G401 (cell line): ENCODE measurements at regions not wholly inside any gene's neighbourhood (a gene's known extent, or its start where the extent isn't known, plus 50 kb on each side); places are given as distances from the start of the nearest gene placed in this dataset.
A peak's percentile ranks its signal among the peaks of the same experiment; 100 is the strongest.

ENCODE experiments used
- DNase-seq: peaks from one replicate; pipeline ENCODE4 v3.0.0-alpha.2; 2015; ENCODE audit warnings: low spot score
- in situ Hi-C: cut with HindIII; loops from 2 replicates; pipeline ENCODE4 v1.10.0; 2016; ENCODE audit warnings: low sequenced_read_pairs, mixed read lengths

- DNase-seq, result no peak
- in situ Hi-C loops, result no loop called here
These were observed 99.9 kb upstream of the MAP3K4 start for GRCh38 chr6:160891690-160892089.

GRCh38 chr6:160895562-160895961, 96.0 kb upstream of the MAP3K4 start:
- in situ Hi-C loops, result no loop called here
- no peak for DNase-seq

GRCh38 chr6:160899671-160900430, 91.7 kb upstream of the MAP3K4 start:
- no peak for DNase-seq
- in situ Hi-C loops, result no loop called here

- in situ Hi-C loops, result no loop called here
These were observed 79.6 kb upstream of the MAP3K4 start for GRCh38 chr6:160911949-160912348.

GRCh38 chr6:160912411-160912810, 79.2 kb upstream of the MAP3K4 start:
- no peak for DNase-seq
- in situ Hi-C loops, result no loop called here

More at GRCh38 chr6:160911949-160912348, 79.6 kb upstream of the MAP3K4 start:
- no peak for DNase-seq

- in situ Hi-C loops, result no loop called here
- DNase-seq, result no peak
These were observed 74.0 kb upstream of the MAP3K4 start for GRCh38 chr6:160917572-160917971.

- no peak for DNase-seq
- in situ Hi-C loops, result no loop called here
These were observed 71.7 kb upstream of the MAP3K4 start for GRCh38 chr6:160919723-160920440.

- in situ Hi-C loops, result no loop called here
- no peak for DNase-seq
These were observed 70.5 kb upstream of the MAP3K4 start for GRCh38 chr6:160921095-160921494.

GRCh38 chr6:160926281-160927276, 65.0 kb upstream of the MAP3K4 start:
- in situ Hi-C loops, result no loop called here
- no peak for DNase-seq

GRCh38 chr6:160927416-160927815, 64.2 kb upstream of the MAP3K4 start:
- in situ Hi-C loops, result no loop called here
- DNase-seq, result no peak

- in situ Hi-C loops, result no loop called here
- no peak for DNase-seq
These were observed 62.2 kb upstream of the MAP3K4 start for GRCh38 chr6:160929361-160929760.

GRCh38 chr6:160929831-160930230, 61.7 kb upstream of the MAP3K4 start:
- no peak for DNase-seq
- in situ Hi-C loops, result no loop called here

- DNase-seq, result peak; percentile 72
- in situ Hi-C loops, result no loop called here
These were observed 60.8 kb upstream of the MAP3K4 start for GRCh38 chr6:160930547-160931377.

- DNase-seq, result peak; percentile 21
- in situ Hi-C loops, result no loop called here
These were observed 59.9 kb upstream of the MAP3K4 start for GRCh38 chr6:160931378-160932310.

- in situ Hi-C loops, result no loop called here
- no peak for DNase-seq
These were observed 58.3 kb upstream of the MAP3K4 start for GRCh38 chr6:160933256-160933655.

GRCh38 chr6:160934157-160934556, 57.4 kb upstream of the MAP3K4 start:
- in situ Hi-C loops, result no loop called here

GRCh38 chr6:160940197-160940596, 51.4 kb upstream of the MAP3K4 start:
- in situ Hi-C loops, result no loop called here
- no peak for DNase-seq

More at GRCh38 chr6:160934157-160934556, 57.4 kb upstream of the MAP3K4 start:
- DNase-seq, result no peak
